ENCODE measurements at regions not wholly inside any gene's neighbourhood (a gene's known extent, or its start where the extent isn't known, plus 50 kb on each side); places are given as distances from the start of the nearest gene placed in this dataset.
"Not testable (repeated sequence)": the region's sequence is repeated elsewhere in the genome, so short reads cannot be mapped to it uniquely, and the experiment has no call there.

- no peaks in the 10 kb centered on the region for H3K27me3 ChIP-seq (ENCODE audit: control insufficient read depth, insufficient read depth, low read length)
- no peaks in the 10 kb centered on the region for H3K79me2 ChIP-seq
- no peak for TF ChIP-seq CTCF (IDR thresholded peaks at IDR 0.05)
- no peaks in the 10 kb centered on the region for H3K36me3 ChIP-seq (ENCODE audit: control insufficient read depth, insufficient read depth, low read length)
- no peaks in the 10 kb centered on the region for H3K4me1 ChIP-seq
- H3K4me3 ChIP-seq (ENCODE audit: low read depth, low read length): no peak overlapping the region
- H3K9ac ChIP-seq: no peak overlapping the region
- H3K4me2 ChIP-seq (ENCODE audit: low read length): no peak overlapping the region
- no peaks in the 10 kb centered on the region for H3K9me3 ChIP-seq (ENCODE audit: control insufficient read depth, low read length)
- no peak overlapping the region for H3K27ac ChIP-seq
- H2AFZ ChIP-seq: no peak overlapping the region
These were observed 125.8 kb upstream of the DAPK1 start for GRCh38 chr9:87371795-87372355.

GRCh38 chr9:87372356-87372851, 125.3 kb upstream of the DAPK1 start:
- no peaks in the 10 kb centered on the region for H3K27me3 ChIP-seq (ENCODE audit: control insufficient read depth, insufficient read depth, low read length)
- no peak overlapping the region for H3K4me3 ChIP-seq (ENCODE audit: low read depth, low read length)
- H3K36me3 ChIP-seq (ENCODE audit: control insufficient read depth, insufficient read depth, low read length): no peaks in the 10 kb centered on the region
- H3K4me2 ChIP-seq (ENCODE audit: low read length): no peak overlapping the region
- H3K27ac ChIP-seq: no peak overlapping the region
- H3K4me1 ChIP-seq: no peaks in the 10 kb centered on the region
- H2AFZ ChIP-seq: no peak overlapping the region
- H3K9ac ChIP-seq: no peak overlapping the region
- TF ChIP-seq CTCF (IDR thresholded peaks at IDR 0.05): no peak
- no peaks in the 10 kb centered on the region for H3K79me2 ChIP-seq
- H3K9me3 ChIP-seq (ENCODE audit: control insufficient read depth, low read length): no peaks in the 10 kb centered on the region

- not testable (repeated sequence) for H3K9me3 ChIP-seq (ENCODE audit: control insufficient read depth, low read length); H2AFZ ChIP-seq; H3K79me2 ChIP-seq; H3K4me3 ChIP-seq (ENCODE audit: low read depth, low read length); H3K36me3 ChIP-seq (ENCODE audit: control insufficient read depth, insufficient read depth, low read length); H3K4me1 ChIP-seq; H3K27ac ChIP-seq; H3K9ac ChIP-seq; H3K4me2 ChIP-seq (ENCODE audit: low read length); H3K27me3 ChIP-seq (ENCODE audit: control insufficient read depth, insufficient read depth, low read length)
These were observed 123.4 kb upstream of the DAPK1 start for GRCh38 chr9:87374023-87374919.

GRCh38 chr9:87375397-87376073, 122.1 kb upstream of the DAPK1 start:
- Histone ChIP-seq H3K36me3 (ENCODE audit: control insufficient read depth, insufficient read depth, low read length) (no peaks in the 10 kb centered on the region), H3K79me2 (no peaks in the 10 kb centered on the region), H3K4me1 (no peaks in the 10 kb centered on the region), H3K27ac (no peak overlapping the region), H3K9me3 (ENCODE audit: control insufficient read depth, low read length) (no peaks in the 10 kb centered on the region), H3K9ac (no peak overlapping the region), H2AFZ (no peak overlapping the region), H3K4me3 (ENCODE audit: low read depth, low read length) (no peak overlapping the region), H3K4me2 (ENCODE audit: low read length) (no peak overlapping the region), H3K27me3 (ENCODE audit: control insufficient read depth, insufficient read depth, low read length) (no peaks in the 10 kb centered on the region)
- no peak for TF ChIP-seq CTCF (IDR thresholded peaks at IDR 0.05)

- no peaks in the 10 kb centered on the region for H3K79me2 ChIP-seq
- H3K4me1 ChIP-seq: no peaks in the 10 kb centered on the region
- H3K9ac ChIP-seq: no peak overlapping the region
- no peak overlapping the region for H3K4me2 ChIP-seq (ENCODE audit: low read length)
- H2AFZ ChIP-seq: no peak overlapping the region
- H3K9me3 ChIP-seq (ENCODE audit: control insufficient read depth, low read length): no peaks in the 10 kb centered on the region
- TF ChIP-seq CTCF (IDR thresholded peaks at IDR 0.05): no peak
- no peak overlapping the region for H3K4me3 ChIP-seq (ENCODE audit: low read depth, low read length)
- H3K27me3 ChIP-seq (ENCODE audit: control insufficient read depth, insufficient read depth, low read length): no peaks in the 10 kb centered on the region
- no peaks in the 10 kb centered on the region for H3K36me3 ChIP-seq (ENCODE audit: control insufficient read depth, insufficient read depth, low read length)
- H3K27ac ChIP-seq: no peak overlapping the region
These were observed 119.0 kb upstream of the DAPK1 start for GRCh38 chr9:87378676-87379075.
